HL-60 (cell line): ENCODE measurements at regions not wholly inside any gene's neighbourhood (a gene's known extent, or its start where the extent isn't known, plus 50 kb on each side); places are given as distances from the start of the nearest gene placed in this dataset.

ENCODE experiments used
- DNase-seq, 2 experiments: peaks; one replicate each; pipeline ENCODE4 v3.0.0-alpha.2; 2010 to 2020; ENCODE audit warnings: low read depth in 1 of 2, low spot score in 1 of 2
- H3K27ac ChIP-seq: fragments of 250-450 bp; sonication (Bioruptor Pico); replicated peaks from 2 replicates; pipeline ENCODE4 v1.5.1; 2020; ENCODE audit warnings: mild to moderate bottlenecking, moderate library complexity
- H3K27me3 ChIP-seq: fragments of 250-450 bp; sonication (Bioruptor Pico); 2 replicates; pipeline ENCODE4 v1.5.1; 2021; ENCODE audit warnings: mild to moderate bottlenecking, moderate library complexity; ENCODE audit not compliant: insufficient read depth, poor library complexity, severe bottlenecking
- H3K4me3 ChIP-seq: replicated peaks from 2 replicates; pipeline ENCODE4 v1.5.1; 2011; ENCODE audit warnings: mild to moderate bottlenecking, control low read depth, low read length; ENCODE audit not compliant: insufficient read depth
- GABPA ChIP-seq: IDR thresholded peaks from 2 replicates; pipeline ENCODE4 v1.6.1; 2012; ENCODE audit warnings: low read depth
- POLR2AphosphoS5 ChIP-seq: IDR thresholded peaks from 2 replicates; pipeline ENCODE4 v1.6.1; 2012; ENCODE audit warnings: low read depth
- REST ChIP-seq: IDR thresholded peaks from 2 replicates; pipeline ENCODE4 v1.6.1; 2012; ENCODE audit warnings: low read depth; ENCODE audit not compliant: insufficient replicate concordance
- SPI1 ChIP-seq: IDR thresholded peaks from 2 replicates; pipeline ENCODE4 v1.6.1; 2012; ENCODE audit warnings: low read depth, mild to moderate bottlenecking, borderline replicate concordance
- TF ChIP-seq, protein P1 (sequence below): IDR thresholded peaks from one replicate; pipeline ENCODE4 v1.5.1; 2011; ENCODE audit warnings: low read length, control low read depth, inconsistent platforms; ENCODE audit not compliant: insufficient read depth

DNA sequence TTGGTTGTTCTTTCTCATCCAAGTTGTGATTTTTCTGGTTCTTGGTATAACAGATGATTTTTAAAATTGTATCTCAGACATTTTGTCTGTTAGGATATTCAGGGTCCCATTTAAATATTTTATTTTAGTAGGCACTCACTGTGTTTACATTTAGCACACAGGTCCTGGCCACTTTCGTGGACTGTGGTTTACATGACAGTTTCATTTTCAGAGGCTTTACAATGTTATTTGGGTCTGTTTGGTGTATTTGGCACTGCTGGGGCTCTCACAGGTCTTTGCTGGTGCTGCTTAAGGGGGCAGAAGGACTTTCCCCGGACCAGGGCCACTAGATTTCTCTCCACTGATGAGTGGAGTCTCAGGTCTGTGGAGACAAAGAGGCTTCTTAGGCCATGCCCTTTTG lies 75.5 kb upstream of the TGM3 start:
- no peak for DNase-seq
- Histone ChIP-seq H3K27me3 (no peaks in the 10 kb centered on the region), H3K27ac (no peak overlapping the region), H3K4me3 (no peak overlapping the region)
- TF ChIP-seq GABPA = no peak
- no peak for TF ChIP-seq SPI1
- no peak for TF ChIP-seq POLR2AphosphoS5
- TF ChIP-seq REST = no peak
- TF ChIP-seq, protein P1, sequence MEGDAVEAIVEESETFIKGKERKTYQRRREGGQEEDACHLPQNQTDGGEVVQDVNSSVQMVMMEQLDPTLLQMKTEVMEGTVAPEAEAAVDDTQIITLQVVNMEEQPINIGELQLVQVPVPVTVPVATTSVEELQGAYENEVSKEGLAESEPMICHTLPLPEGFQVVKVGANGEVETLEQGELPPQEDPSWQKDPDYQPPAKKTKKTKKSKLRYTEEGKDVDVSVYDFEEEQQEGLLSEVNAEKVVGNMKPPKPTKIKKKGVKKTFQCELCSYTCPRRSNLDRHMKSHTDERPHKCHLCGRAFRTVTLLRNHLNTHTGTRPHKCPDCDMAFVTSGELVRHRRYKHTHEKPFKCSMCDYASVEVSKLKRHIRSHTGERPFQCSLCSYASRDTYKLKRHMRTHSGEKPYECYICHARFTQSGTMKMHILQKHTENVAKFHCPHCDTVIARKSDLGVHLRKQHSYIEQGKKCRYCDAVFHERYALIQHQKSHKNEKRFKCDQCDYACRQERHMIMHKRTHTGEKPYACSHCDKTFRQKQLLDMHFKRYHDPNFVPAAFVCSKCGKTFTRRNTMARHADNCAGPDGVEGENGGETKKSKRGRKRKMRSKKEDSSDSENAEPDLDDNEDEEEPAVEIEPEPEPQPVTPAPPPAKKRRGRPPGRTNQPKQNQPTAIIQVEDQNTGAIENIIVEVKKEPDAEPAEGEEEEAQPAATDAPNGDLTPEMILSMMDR = no peak

- TF ChIP-seq REST (no peak), GABPA (no peak), POLR2AphosphoS5 (no peak), SPI1 (no peak)
- TF ChIP-seq, protein P1 = no peak
- no peak overlapping the region for H3K4me3 ChIP-seq
- DNase-seq = no peak
- H3K27ac ChIP-seq = no peak overlapping the region
- H3K27me3 ChIP-seq = no peaks in the 10 kb centered on the region
Observed at GRCh38 chr20:2221921-2222320, 73.9 kb upstream of the TGM3 start.

DNA sequence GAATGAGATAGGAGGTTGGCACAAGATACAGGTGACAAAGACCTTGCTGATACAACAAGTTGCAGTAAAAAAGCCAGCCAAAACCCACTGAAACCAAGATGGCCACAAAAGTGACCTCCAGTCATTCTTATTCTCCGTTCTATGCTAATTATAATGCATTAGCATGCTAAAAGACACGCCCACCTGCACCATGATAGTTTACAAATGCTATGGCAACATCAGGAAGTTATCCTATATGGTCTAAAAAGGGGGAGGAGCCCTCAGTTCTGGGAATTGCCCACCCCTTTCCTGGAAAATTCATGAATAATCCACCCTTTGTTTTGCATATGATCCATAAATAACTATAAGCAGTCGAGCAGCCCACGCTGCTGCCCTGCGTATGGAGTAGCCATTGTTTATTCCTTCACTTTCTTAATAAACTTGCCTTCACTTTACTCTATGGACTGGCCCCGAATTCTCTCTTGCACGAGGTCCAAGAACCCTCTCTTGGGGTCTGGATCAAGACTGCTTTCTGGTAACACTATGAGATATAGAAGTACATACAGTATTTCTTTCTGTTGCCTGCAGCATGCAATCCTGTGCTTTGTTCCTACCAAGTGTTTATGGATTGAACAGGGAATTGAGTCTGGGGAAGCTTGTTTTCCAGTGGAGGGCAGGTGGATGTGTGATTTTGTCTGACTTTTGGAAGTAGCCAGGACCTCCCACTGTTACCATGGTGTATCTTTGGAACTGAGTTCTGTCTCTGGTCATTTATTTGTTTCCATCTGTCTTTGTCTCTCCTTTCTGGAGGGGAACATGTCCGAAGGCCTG lies 72.0 kb upstream of the TGM3 start:
- H3K27me3 ChIP-seq = no peaks in the 10 kb centered on the region
- no peak overlapping the region for H3K4me3 ChIP-seq
- H3K27ac ChIP-seq = no peak overlapping the region
- DNase-seq = no peak
- TF ChIP-seq, protein P1 = no peak
- TF ChIP-seq POLR2AphosphoS5 = no peak
- TF ChIP-seq GABPA = no peak
- no peak for TF ChIP-seq REST
- TF ChIP-seq SPI1 = no peak
